Osteocyte (in vitro differentiated cells): ENCODE measurements at regions not wholly inside any gene's neighbourhood (a gene's known extent, or its start where the extent isn't known, plus 50 kb on each side); places are given as distances from the start of the nearest gene placed in this dataset.

ENCODE experiments used
- DNase-seq: peaks from one replicate; pipeline ENCODE4 v3.0.0; 2021; ENCODE audit warnings: mixed read lengths; ENCODE audit not compliant: unreplicated experiment; ENCODE audit errors: extremely low spot score
- H3K27ac Mint-ChIP-seq: one replicate; pipeline ENCODE4 v1.8.0; 2021; ENCODE audit warnings: mild to moderate bottlenecking, mixed read lengths; ENCODE audit not compliant: unreplicated experiment
- H3K27me3 Mint-ChIP-seq: one replicate; pipeline ENCODE4 v1.8.0; 2021; ENCODE audit warnings: mixed read lengths; ENCODE audit not compliant: unreplicated experiment
- H3K36me3 Mint-ChIP-seq: one replicate; pipeline ENCODE4 v1.8.0; 2021; ENCODE audit warnings: mixed read lengths; ENCODE audit not compliant: unreplicated experiment
- H3K4me1 Mint-ChIP-seq: one replicate; pipeline ENCODE4 v1.8.0; 2021; ENCODE audit warnings: mixed read lengths; ENCODE audit not compliant: unreplicated experiment
- H3K4me3 Mint-ChIP-seq: one replicate; pipeline ENCODE4 v1.8.0; 2021; ENCODE audit warnings: mild to moderate bottlenecking, moderate library complexity, mixed read lengths; ENCODE audit not compliant: unreplicated experiment
- H3K9me3 Mint-ChIP-seq: one replicate; pipeline ENCODE4 v1.8.0; 2021; ENCODE audit warnings: mixed read lengths; ENCODE audit not compliant: unreplicated experiment
- CTCF ChIP-seq: fragments of 200-600 bp; sonication (generic); IDR thresholded peaks from 2 replicates; pipeline ENCODE4 v1.5.0; 2021; ENCODE audit warnings: antibody characterized with exemption, mild to moderate bottlenecking, moderate library complexity

GRCh38 chr3:29067007-29067406 is 213.9 kb upstream of the RBMS3 start:
- Mint-ChIP-seq H3K27me3 (no peaks in the 10 kb centered on the region), H3K36me3 (peaks cover 5% of the 10 kb centered on the region), H3K27ac (peak overlapping the region; percentile 58), H3K4me1 (peaks cover 25% of the 10 kb centered on the region), H3K4me3 (no peak overlapping the region), H3K9me3 (peaks cover 8% of the 10 kb centered on the region)
- no peak for DNase-seq
- no peak for TF ChIP-seq CTCF

GRCh38 chr3:29070959-29071634 is 209.8 kb upstream of the RBMS3 start:
- Mint-ChIP-seq H3K27ac (no peak overlapping the region), H3K36me3 (peaks cover 6% of the 10 kb centered on the region), H3K9me3 (peaks cover 12% of the 10 kb centered on the region), H3K4me3 (no peak overlapping the region), H3K4me1 (peaks cover 5% of the 10 kb centered on the region), H3K27me3 (no peaks in the 10 kb centered on the region)
- no peak for TF ChIP-seq CTCF
- DNase-seq: no peak

GRCh38 chr3:29072611-29073010 is 208.3 kb upstream of the RBMS3 start:
- DNase-seq: no peak
- no peaks in the 10 kb centered on the region for H3K27me3 Mint-ChIP-seq
- peaks cover under 1% of the 10 kb centered on the region for H3K4me1 Mint-ChIP-seq
- H3K27ac Mint-ChIP-seq: no peak overlapping the region
- H3K36me3 Mint-ChIP-seq: peaks cover 6% of the 10 kb centered on the region
- H3K4me3 Mint-ChIP-seq: no peak overlapping the region
- H3K9me3 Mint-ChIP-seq: peaks cover 12% of the 10 kb centered on the region
- no peak for TF ChIP-seq CTCF

- no peak for DNase-seq
- Mint-ChIP-seq H3K4me1 (no peaks in the 10 kb centered on the region), H3K4me3 (no peak overlapping the region), H3K36me3 (no peaks in the 10 kb centered on the region), H3K27ac (no peak overlapping the region), H3K9me3 (peaks cover 2% of the 10 kb centered on the region), H3K27me3 (no peaks in the 10 kb centered on the region)
- no peak for TF ChIP-seq CTCF
Observed at GRCh38 chr3:29077356-29077755, 203.5 kb upstream of the RBMS3 start.

- DNase-seq: no peak
- Mint-ChIP-seq H3K27me3 (no peaks in the 10 kb centered on the region), H3K9me3 (no peaks in the 10 kb centered on the region), H3K4me1 (peaks cover 14% of the 10 kb centered on the region), H3K4me3 (no peak overlapping the region), H3K27ac (no peak overlapping the region), H3K36me3 (no peaks in the 10 kb centered on the region)
- TF ChIP-seq CTCF: no peak
Observed at GRCh38 chr3:29079358-29079757, 201.5 kb upstream of the RBMS3 start.
